H9 (cell line): ENCODE measurements at regions not wholly inside any gene's neighbourhood (a gene's known extent, or its start where the extent isn't known, plus 50 kb on each side); places are given as distances from the start of the nearest gene placed in this dataset.

Experiments used
- DNase-seq: peaks from one replicate; pipeline ENCODE4 v3.0.0-alpha.2; 2017
- H2AFZ ChIP-seq: one replicate; pipeline ENCODE4 v1.6.1; 2013; ENCODE audit warnings: mild to moderate bottlenecking, low read length, control low read depth, moderate library complexity
- H2AK5ac ChIP-seq: 2 replicates; pipeline ENCODE4 v1.6.1; 2013; ENCODE audit warnings: low read length, control low read depth, mixed read lengths; ENCODE audit not compliant: insufficient read length
- H2BK120ac ChIP-seq: one replicate; pipeline ENCODE4 v1.6.1; 2013; ENCODE audit warnings: low read depth, mild to moderate bottlenecking, low read length, control low read depth, inconsistent platforms; ENCODE audit not compliant: poor library complexity, severe bottlenecking
- H2BK12ac ChIP-seq: 2 replicates; pipeline ENCODE4 v1.6.1; 2013; ENCODE audit warnings: low read length, control low read depth, mixed read lengths, low read depth; ENCODE audit not compliant: insufficient read length
- H2BK15ac ChIP-seq: 2 replicates; pipeline ENCODE4 v1.6.1; 2013; ENCODE audit warnings: low read depth, low read length, control low read depth
- H2BK20ac ChIP-seq: one replicate; pipeline ENCODE4 v1.6.1; 2013; ENCODE audit warnings: low read depth, mild to moderate bottlenecking, low read length, control low read depth, inconsistent platforms; ENCODE audit not compliant: poor library complexity, severe bottlenecking
- H2BK5ac ChIP-seq: 2 replicates; pipeline ENCODE4 v1.6.1; 2013; ENCODE audit warnings: low read length, control low read depth, mixed read lengths; ENCODE audit not compliant: insufficient read length
- H3K14ac ChIP-seq: 2 replicates; pipeline ENCODE4 v1.6.1; 2013; ENCODE audit warnings: low read length, control low read depth; ENCODE audit not compliant: insufficient read depth
- H3K18ac ChIP-seq: 2 replicates; pipeline ENCODE4 v1.6.1; 2013; ENCODE audit warnings: low read depth, mild to moderate bottlenecking, mixed read lengths, low read length, control low read depth; ENCODE audit not compliant: insufficient read length
- H3K23ac ChIP-seq: 2 replicates; pipeline ENCODE4 v1.6.1; 2013; ENCODE audit warnings: low read length, control low read depth, mixed read lengths, low read depth; ENCODE audit not compliant: insufficient read length
- H3K23me2 ChIP-seq: 2 replicates; pipeline ENCODE4 v1.6.1; 2013; ENCODE audit warnings: low read depth, mild to moderate bottlenecking, mixed read lengths, low read length, control low read depth; ENCODE audit not compliant: insufficient read length, poor library complexity, severe bottlenecking
- H3K27ac ChIP-seq: 2 replicates; pipeline ENCODE4 v1.5.1; 2013; ENCODE audit warnings: low read length, control low read depth, mixed read lengths, low read depth; ENCODE audit not compliant: insufficient read length
- H3K27me3 ChIP-seq: 2 replicates; pipeline ENCODE4 v1.6.1; 2013; ENCODE audit warnings: low read length, control low read depth, inconsistent platforms; ENCODE audit not compliant: insufficient read depth
- H3K4ac ChIP-seq: 2 replicates; pipeline ENCODE4 v1.6.1; 2013; ENCODE audit warnings: low read depth, mild to moderate bottlenecking, control low read depth, inconsistent platforms, low read length, moderate library complexity
- H3K4me1 ChIP-seq: 2 replicates; pipeline ENCODE4 v1.6.1; 2013; ENCODE audit warnings: low read length, control low read depth, inconsistent platforms; ENCODE audit not compliant: insufficient read depth
- H3K4me2 ChIP-seq: 2 replicates; pipeline ENCODE4 v1.6.1; 2013; ENCODE audit warnings: low read length, control low read depth, mixed read lengths; ENCODE audit not compliant: insufficient read length, insufficient read depth
- H3K56ac ChIP-seq: 2 replicates; pipeline ENCODE4 v1.6.1; 2013; ENCODE audit warnings: low read depth, mild to moderate bottlenecking, mixed read lengths, low read length, control low read depth; ENCODE audit not compliant: insufficient read length
- H3K79me1 ChIP-seq: 2 replicates; pipeline ENCODE4 v1.6.1; 2013; ENCODE audit warnings: low read depth, mild to moderate bottlenecking, moderate library complexity, low read length, control low read depth, inconsistent platforms; ENCODE audit not compliant: insufficient read depth, poor library complexity, severe bottlenecking
- H3K79me2 ChIP-seq: 2 replicates; pipeline ENCODE4 v1.6.1; 2013; ENCODE audit warnings: low read length, control low read depth, inconsistent platforms; ENCODE audit not compliant: insufficient read depth
- H3K9ac ChIP-seq: 2 replicates; pipeline ENCODE4 v1.6.1; 2013; ENCODE audit warnings: low read length, control low read depth, mixed read lengths; ENCODE audit not compliant: insufficient read length; ENCODE audit errors: extremely low read depth
- H3K9me3 ChIP-seq: one replicate; pipeline ENCODE4 v1.6.1; 2013; ENCODE audit warnings: low read depth, low read length, inconsistent platforms; ENCODE audit not compliant: control insufficient read depth
- H3T11ph ChIP-seq: one replicate; pipeline ENCODE4 v1.6.1; 2013; ENCODE audit warnings: mild to moderate bottlenecking, low read length, control low read depth, inconsistent platforms
- H4K20me1 ChIP-seq: one replicate; pipeline ENCODE4 v1.6.1; 2013; ENCODE audit not compliant: control insufficient read depth, insufficient read length, insufficient read depth
- H4K5ac ChIP-seq: 2 replicates; pipeline ENCODE4 v1.6.1; 2013; ENCODE audit warnings: low read depth, mild to moderate bottlenecking, mixed read lengths, low read length, control low read depth; ENCODE audit not compliant: insufficient read length
- H4K8ac ChIP-seq: replicated peaks from 2 replicates; pipeline ENCODE4 v1.6.1; 2013; ENCODE audit warnings: low read length, control low read depth, mixed read lengths, low read depth; ENCODE audit not compliant: insufficient read length
- H4K91ac ChIP-seq: 2 replicates; pipeline ENCODE4 v1.6.1; 2013; ENCODE audit warnings: low read depth, mild to moderate bottlenecking, moderate library complexity, mixed read lengths, low read length, control low read depth; ENCODE audit not compliant: insufficient read length
- H3K27ac Mint-ChIP-seq, 3 experiments: 2 replicates in 2 of 3; 3 replicates in 1 of 3; pipeline ENCODE4 v1.8.0; 2020 to 2021; ENCODE audit warnings: mixed read lengths in 3 of 3, mild to moderate bottlenecking in 1 of 3, moderate library complexity in 1 of 3
- H3K27me3 Mint-ChIP-seq: 2 replicates; pipeline ENCODE4 v1.8.0; 2021; ENCODE audit warnings: low read depth, mild to moderate bottlenecking, moderate library complexity, mixed read lengths
- H3K36me3 Mint-ChIP-seq, 3 experiments: 2 replicates in 2 of 3; 3 replicates in 1 of 3; pipeline ENCODE4 v1.8.0; 2020 to 2021; ENCODE audit warnings: low read depth in 3 of 3, mixed read lengths in 3 of 3; ENCODE audit not compliant: insufficient read depth in 1 of 3
- H3K4me1 Mint-ChIP-seq, 2 experiments: 2 replicates each; pipeline ENCODE4 v1.8.0; 2020; ENCODE audit warnings: mixed read lengths in 2 of 2
- H3K4me3 Mint-ChIP-seq, 2 experiments: 2 replicates in 1 of 2; 3 replicates in 1 of 2; pipeline ENCODE4 v1.8.0; 2020 to 2021; ENCODE audit warnings: mild to moderate bottlenecking in 2 of 2, mixed read lengths in 2 of 2, moderate library complexity in 1 of 2
- H3K9me3 Mint-ChIP-seq, 2 experiments: 2 replicates in 1 of 2; 3 replicates in 1 of 2; pipeline ENCODE4 v1.8.0; 2020; ENCODE audit warnings: mild to moderate bottlenecking in 2 of 2, mixed read lengths in 2 of 2, moderate library complexity in 1 of 2
- CTCF ChIP-seq: fragments of 200-600 bp; sonication (generic); conservative IDR thresholded peaks from 3 replicates; pipeline ENCODE4 v1.8.0; 2021; ENCODE audit warnings: antibody characterized with exemption, mild to moderate bottlenecking

- Histone ChIP-seq H2AFZ (no peak overlapping the region), H3K14ac (no peak overlapping the region), H3T11ph (no peak overlapping the region), H3K4me1 (no peaks in the 10 kb centered on the region), H3K9me3 (no peaks in the 10 kb centered on the region), H2BK12ac (no peak overlapping the region), H3K4me2 (no peak overlapping the region), H2BK5ac (no peak overlapping the region), H3K79me1 (no peaks in the 10 kb centered on the region), H4K20me1 (no peaks in the 10 kb centered on the region), H3K56ac (no peak overlapping the region), H2BK15ac (no peak overlapping the region), H4K8ac (no peak overlapping the region), H3K23me2 (no peaks in the 10 kb centered on the region), H3K4ac (no peak overlapping the region), H3K27ac (no peak overlapping the region), H3K79me2 (no peaks in the 10 kb centered on the region), H3K27me3 (no peaks in the 10 kb centered on the region), H4K5ac (no peak overlapping the region), H3K18ac (no peak overlapping the region), H2BK20ac (no peak overlapping the region), H2AK5ac (no peak overlapping the region), H4K91ac (no peak overlapping the region), H2BK120ac (no peak overlapping the region), H3K9ac (no peak overlapping the region), H3K23ac (no peak overlapping the region)
- TF ChIP-seq CTCF = no peak
- H3K9me3 Mint-ChIP-seq = no peaks in the 10 kb centered on the region
- DNase-seq = no peak
- no peaks in the 10 kb centered on the region for H3K27me3 Mint-ChIP-seq
- H3K27ac Mint-ChIP-seq = no peak overlapping the region
- peaks cover 0 to 4% of the 10 kb centered on the region in 2 experiments; a peak in 2 of 4 replicates for H3K4me1 Mint-ChIP-seq
- no peaks in the 10 kb centered on the region for H3K36me3 Mint-ChIP-seq
- H3K4me3 Mint-ChIP-seq = no peak overlapping the region
Observed at GRCh38 chr11:23509023-23509422, 648.7 kb upstream of the CCDC179 start.
